ENCODE measurements at regions not wholly inside any gene's neighbourhood (a gene's known extent, or its start where the extent isn't known, plus 50 kb on each side); places are given as distances from the start of the nearest gene placed in this dataset.

DNA sequence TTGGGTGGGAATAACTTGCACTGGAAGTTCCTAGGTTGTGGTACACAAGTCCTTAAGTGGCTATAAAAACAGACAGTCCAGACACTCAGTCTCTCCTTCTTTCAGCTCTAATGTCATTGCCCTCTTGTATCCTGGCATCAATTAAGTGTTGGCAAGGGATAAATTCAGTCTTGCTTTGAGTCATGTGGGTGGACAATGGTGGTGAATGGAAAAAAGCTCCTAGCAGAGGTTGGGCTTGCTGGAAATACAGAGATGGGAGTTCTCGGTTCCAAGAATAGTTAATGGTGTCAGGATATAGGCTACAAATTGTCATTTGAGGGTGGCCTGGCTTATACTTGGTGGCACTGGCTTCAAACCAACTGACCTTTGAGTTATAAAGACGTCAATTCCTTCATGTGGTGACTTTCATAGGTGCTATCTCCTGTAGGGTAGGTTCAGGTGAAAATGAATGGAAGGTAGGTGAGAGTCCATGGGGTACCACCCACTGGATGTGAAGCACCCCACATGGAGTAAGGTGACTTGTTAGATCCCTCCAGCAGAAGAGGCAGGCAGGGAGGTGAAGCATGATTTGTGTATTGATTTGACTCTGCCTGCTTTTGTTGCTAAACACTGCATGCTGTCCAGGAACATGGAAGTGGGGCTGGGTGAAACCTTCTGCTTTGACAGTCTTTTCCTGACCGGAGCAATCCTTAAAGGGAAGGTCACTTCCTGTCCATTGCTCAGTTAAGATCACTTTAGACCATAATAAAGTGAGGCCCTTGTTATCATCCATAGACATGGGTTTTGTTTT lies 102.0 kb downstream of the LACC1 start:
- no peak for DNase-seq (ENCODE audit: low spot score)
- intact Hi-C loops (cut with DNase I), result no loop called here

DNA sequence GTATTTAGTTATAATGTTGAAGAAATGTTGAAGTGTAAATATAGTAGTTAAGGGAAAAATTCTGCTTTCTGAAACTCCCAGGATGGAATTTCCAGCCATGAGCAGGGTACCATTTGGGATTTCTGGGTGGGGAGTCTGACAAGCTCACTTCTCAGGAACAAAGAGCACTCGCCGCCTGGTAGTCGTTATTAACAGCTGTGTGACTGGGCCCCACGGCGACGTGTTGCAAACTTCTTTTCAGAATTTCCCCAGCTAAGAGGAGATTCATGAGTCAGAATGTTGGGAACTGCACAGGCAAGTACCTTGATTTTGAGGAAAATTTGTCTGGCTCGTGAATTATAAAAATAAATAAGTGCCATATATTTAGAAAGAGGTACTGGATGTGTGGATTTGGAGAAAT lies 103.7 kb downstream of the LACC1 start:
- no peak for DNase-seq (ENCODE audit: low spot score)
- intact Hi-C loops (cut with DNase I), result no loop called here

DNA sequence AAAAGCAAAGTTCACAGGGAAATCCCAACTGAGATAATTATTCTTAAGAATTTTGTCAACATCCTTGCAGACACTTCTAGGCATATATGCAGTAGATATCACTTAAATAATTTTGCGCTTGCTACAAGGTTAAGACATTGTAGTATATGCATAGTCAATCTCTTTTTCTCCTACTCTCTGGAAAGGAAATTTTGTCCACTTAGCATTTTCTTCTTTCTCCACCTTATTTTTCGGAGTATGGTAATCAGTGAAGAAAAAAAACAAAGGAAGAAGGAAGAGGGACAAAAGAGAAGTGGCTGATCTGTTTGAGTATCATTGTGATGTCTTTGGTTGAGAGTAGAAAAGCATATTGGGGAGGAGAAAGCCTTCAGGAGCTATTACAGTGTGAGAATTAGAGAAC lies 104.6 kb downstream of the LACC1 start:
- DNase-seq (ENCODE audit: low spot score), result no peak
- intact Hi-C loops (cut with DNase I), result no loop called here

DNA sequence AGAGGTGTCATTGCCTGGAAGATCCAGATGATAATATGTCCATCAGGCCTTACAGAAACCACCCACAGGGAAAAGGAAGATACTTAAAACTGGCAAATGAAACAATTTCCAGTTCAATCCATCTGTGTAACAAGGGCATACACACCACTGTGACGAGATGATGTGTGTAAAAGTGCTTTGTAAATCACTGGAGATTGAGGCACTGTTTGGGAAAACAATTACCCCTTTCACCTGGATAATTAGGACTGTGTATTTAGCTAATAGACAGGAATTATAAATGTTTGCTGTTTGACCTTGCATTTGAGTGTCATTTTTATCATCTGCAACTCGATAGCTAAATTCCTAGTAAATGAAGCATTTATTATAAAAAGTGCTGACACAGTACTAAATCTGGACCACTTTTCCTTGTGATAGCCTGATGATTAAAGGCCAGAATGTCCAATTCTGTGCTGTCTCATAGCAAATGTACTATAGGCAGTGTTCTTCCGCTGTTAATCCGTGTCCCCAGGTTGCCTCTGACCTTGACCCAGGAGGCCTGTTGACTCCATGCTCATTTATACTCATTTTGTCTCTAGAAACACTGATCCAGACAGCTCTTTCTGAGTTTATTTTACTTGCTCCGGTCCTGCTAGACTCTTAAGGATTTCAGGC lies 105.8 kb downstream of the LACC1 start:
- intact Hi-C loops (cut with DNase I), result no loop called here
- no peak for DNase-seq (ENCODE audit: low spot score)

DNA sequence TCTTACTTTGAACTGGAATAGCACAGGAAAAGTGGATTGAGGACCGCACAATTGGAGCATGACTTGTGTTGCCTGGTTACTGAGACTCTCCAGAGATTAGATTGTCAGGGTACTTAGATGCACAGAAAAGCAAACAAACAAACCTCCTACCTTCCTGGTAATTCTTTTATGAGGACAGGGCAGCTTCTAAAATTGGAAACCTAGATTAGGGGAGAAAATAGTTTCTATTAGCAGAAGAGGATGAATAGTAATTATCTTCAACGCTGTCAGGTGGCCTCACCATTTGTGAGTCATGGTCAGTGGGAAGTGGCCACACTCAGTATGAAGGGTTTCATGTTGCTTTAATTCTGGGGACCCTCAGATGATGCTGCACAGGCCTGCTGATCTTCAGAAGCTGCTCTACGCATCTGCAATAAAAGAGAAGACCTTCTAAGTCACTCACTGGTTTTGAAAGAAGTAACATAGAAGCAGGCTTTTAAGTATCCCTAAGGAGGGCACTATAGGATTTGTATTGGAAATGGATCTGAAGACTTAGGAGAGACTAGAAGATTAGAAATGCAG lies 106.8 kb downstream of the LACC1 start:
- DNase-seq (ENCODE audit: low spot score), result no peak
- intact Hi-C loops (cut with DNase I), result no loop called here

DNA sequence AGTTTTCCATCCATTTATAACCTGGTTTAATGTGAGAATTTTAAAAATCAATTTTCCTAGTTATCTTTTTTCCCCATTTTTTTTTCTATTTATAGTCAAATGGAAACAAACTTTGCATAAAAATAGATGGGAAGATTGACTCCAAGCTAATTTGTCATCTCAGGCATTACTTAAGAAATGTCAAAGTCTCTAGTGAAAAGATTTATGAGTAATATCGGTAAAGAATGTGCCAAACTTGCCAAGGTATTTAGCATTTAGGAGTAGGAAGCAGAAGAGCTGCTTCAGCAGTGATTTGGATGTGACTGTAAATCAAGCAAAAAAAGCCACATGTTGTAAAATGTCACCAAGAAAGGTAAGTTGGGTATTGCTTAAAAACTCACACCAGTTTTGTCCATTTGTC lies 108.6 kb downstream of the LACC1 start:
- intact Hi-C loops (cut with DNase I), result no loop called here
- DNase-seq (ENCODE audit: low spot score), result no peak

DNA sequence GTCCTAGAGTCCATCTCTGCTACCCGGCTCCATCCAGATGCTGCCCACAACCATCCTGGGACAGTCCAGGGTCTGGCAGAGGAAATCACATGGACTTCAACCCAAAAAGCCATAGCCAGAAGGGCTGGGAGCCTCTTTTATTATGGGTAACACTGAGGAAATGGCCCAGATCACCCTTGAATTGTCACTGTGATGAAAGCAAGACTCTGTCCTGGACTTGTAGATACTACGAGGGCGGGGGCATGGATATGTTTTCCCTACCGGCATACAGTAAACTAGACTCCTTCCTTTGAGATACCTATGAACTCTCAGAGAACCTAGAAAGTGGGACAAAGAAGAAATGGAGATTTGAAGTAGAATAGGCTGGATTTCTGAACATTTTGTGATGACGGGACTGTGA lies 110.3 kb downstream of the LACC1 start:
- no peak for DNase-seq (ENCODE audit: low spot score)
- intact Hi-C loops (cut with DNase I), result no loop called here

DNA sequence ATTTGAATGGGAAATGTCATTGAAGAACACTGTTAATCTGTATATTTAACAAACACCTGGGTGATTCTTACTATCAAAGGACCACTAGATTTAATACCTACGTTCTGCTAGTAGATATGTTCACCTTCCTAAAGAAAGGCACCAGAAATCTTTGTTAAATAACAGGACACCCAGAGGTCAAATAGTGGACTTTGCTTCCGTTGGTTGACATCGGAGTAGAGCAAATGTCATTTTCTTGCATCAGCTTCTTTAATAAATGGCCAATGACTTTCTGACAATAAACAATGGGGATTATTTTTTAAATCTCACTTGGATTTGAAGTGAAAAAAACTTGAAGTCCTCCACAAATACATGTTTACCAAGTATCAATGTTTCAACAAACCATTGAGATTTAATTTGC lies 111.1 kb downstream of the LACC1 start:
- intact Hi-C loops (cut with DNase I), result no loop called here
- no peak for DNase-seq (ENCODE audit: low spot score)

DNA sequence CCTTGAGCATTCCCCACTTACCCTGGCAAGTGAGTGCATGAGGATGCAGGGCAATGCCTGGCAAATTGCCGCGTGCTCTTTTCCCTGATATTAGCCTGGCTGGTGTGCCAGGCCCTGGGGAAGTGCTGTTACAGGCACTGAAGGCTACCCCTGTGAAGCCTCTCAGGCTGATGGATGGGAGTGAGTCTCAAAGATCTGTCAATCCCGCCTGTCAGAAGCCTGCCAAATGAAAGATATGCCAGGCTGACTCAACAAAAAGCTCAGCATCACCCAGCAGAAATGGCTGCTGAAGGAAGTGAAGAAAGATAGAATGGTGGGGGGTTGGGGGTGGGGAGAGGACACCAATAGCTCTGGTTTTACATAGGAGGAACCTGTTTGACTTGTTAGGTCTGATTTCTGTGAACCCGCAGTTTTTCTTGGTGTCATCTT lies 112.1 kb downstream of the LACC1 start:
- intact Hi-C loops (cut with DNase I), result no loop called here
- no peak for DNase-seq (ENCODE audit: low spot score)

DNA sequence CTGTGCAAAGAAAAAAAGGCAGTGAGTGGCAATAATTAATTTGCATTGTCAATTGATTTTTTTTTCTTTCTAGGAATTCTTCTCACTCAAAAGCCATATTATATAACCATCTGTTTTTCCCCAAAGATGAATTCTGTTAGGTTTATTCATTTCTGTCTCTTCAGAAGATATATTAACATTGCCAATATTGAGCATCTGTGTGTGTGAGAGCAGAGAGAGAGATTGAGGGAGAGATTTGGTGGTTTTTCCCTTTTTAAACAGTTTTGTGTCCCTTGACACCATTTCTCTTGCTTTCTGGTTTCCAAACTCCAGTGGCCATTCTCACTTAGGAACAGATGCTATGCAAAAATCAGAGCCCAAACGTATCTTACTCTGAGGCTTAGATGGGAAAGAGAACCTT lies 112.5 kb downstream of the LACC1 start:
- intact Hi-C loops (cut with DNase I), result no loop called here
- DNase-seq (ENCODE audit: low spot score), result no peak

DNA sequence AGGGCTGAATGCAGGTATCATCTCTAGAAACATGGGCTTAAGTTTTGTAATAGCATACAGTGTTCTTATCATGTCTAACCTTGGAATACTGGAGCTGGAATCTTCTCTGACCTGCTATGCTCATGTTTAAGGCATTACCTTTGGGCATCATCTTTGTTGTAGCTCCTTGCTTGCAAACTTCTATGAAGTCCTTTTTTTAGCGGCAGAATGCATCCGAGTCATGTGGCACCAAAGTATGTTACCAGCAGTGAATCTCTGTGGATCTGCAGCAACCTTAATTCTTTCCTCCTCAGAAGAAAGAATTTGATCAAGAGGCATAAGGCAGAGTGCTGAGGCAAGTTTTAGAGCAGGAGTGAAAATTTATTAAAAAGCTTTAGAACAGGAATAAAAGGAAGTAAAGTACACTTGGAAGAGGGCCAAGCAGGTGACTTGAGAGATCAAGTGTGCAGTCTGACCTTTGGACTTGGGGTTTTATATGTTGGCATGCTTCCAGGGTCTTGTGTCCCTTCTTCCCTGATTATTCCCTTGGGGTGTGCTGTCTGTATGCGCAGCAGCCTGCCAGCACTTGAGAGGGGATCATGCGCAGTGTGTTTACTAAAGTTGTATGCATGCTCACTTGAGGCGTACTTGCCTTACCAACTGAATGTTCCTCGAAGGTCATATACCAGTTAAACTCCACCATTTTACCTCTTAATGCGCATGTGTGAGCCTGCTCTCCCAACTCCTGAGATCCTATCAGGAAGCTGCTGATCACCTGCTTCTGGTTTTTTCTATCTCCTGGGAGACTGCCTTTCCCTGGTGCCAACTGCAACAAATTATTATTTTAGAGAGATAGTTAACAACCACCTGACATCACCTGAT lies 115.5 kb downstream of the LACC1 start:
- DNase-seq (ENCODE audit: low spot score), result no peak
- intact Hi-C loops (cut with DNase I), result no loop called here

DNA sequence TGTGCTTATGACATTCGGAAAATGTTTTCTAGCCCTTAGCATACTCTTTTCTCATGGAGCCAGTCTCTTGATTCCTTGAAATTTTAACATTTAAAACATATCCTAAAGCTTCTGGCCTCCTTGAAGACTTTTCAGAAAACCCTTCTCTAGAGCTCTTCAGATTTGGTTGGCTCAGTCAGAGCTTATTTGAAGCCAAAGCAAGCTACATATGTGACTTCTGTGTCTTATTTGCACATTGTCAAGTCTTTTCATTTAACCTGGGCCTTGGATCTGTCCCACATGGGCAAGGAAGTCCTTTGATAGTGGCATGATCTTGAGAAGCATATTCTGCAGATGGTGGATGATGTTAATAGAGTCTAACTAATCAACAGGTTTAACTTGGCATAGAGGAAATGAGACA lies 116.5 kb downstream of the LACC1 start:
- DNase-seq (ENCODE audit: low spot score), result no peak
- intact Hi-C loops (cut with DNase I), result no loop called here

DNA sequence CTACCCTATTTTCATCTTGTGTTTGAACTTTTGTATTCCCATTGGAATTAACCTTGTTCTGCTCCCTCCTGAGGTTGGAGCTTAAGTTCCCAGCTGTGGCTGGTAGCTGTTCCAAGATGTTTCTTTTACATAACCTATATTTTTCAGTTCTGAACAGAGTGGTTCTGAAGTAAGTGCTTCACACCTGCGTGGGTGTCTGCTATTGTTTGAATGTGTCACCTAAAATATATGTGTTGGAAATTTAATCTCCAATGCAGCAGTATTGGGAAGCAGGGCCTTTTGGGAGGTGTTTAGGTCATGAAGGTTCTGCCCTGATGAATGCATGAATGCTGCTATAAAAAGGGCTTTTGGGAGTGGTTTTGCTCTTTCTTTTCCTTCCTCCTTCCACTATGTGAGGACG lies 123.8 kb downstream of the LACC1 start:
- intact Hi-C loops (cut with DNase I), result no loop called here

DNA sequence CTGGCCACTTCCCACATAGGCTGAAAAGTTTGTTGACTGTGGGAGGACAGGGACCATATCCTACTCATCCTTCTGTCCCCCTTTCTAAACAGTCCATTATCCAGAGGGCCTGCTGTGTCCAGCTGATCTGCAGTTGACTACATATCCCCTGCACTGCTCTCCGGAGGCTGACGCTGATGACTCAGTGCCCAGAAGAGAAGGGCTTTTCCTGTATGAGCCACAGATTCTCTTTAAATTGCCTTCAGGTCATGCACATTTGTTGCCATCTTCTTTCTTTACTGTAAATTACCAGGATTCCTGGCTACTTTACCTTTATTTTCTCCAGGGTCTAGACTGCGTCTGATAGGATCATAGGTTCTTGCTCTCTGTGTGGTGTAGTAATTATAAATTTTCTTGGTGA lies 125.2 kb downstream of the LACC1 start:
- intact Hi-C loops (cut with DNase I), result no loop called here
- DNase-seq (ENCODE audit: low spot score), result no peak

More for the DNA sequence above, 123.8 kb downstream of the LACC1 start:
- no peak for DNase-seq (ENCODE audit: low spot score)

DNA sequence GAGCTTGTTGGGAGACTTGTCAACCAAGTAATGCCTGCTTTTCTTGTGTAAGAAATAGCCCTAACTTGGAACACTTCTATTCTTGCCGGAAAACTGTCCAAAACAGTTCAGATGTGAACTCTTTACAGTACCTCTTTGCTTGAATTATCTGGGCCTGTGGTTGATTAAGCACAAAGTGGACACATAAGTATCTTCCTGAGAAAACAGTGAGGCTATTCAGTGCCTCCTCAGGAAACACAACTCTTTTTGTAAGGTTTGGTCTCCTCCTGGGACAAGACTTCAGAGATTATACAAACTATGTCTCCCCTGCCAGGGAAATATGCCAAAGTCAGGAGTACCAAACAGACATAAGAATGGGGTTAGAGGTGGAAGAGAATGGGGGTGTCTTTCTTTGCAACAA lies 127.7 kb downstream of the LACC1 start:
- intact Hi-C loops (cut with DNase I), result no loop called here
- no peak for DNase-seq (ENCODE audit: low spot score)

DNA sequence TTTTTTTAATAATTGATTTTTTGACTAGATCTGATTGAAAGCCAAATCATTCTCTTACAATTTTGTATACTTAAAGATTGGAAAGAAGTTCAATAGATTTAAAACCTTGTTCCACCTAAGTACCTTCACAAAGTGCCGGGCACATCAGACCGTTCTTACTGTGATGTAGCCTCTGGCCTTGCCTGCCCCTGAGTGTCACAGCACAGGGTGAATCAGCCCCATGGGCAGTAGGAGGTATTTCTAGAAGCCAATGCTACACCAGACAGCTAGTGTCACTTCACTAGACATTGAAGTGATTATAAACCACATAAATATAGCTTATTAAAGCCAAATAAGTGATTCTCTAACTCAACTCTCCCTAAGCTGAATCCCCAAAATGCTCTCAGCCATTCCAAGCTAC lies 131.3 kb downstream of the LACC1 start:
- DNase-seq (ENCODE audit: low spot score), result no peak

DNA sequence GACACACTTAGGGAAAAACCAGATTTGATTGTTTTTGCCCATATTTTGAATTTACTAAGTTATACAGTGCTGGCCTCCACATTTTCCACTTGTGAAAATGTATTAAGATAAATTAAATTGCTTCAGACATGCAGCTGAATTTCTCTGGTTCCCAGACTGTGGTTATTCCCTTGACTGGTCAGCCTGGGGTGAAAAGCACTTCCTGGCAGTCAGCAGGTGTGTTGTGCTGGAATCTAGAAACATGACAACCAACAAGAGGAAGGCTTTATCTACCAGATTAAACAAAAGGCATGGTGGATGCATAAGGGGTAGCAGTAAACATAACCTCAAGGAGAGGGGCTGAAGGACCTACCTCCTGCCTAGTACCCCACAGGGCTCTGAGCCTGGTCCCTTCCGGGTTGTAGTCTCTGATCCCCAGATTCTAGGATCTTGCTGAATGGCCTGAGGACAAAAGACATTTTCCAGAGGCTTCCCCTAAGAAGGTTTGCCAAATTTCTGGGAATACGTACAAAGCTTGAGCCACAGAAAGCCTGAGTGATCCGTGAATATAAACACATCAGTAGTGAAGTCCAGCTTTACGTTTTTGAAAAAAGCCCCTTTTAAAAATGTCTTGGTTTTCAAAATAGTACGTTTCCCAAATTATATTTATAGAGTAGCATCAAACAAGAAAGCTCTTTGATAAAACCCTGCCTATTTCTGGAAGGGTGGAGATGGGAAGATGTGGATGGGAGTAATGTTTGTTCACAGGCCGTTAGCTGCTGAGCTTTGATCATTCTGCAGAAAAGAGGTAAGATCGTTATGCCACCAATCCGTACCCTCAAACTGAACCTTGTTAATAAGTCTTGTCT lies 133.4 kb downstream of the LACC1 start:
- intact Hi-C loops (cut with DNase I), result no loop called here
- no peak for DNase-seq (ENCODE audit: low spot score)

More for the DNA sequence above, 131.3 kb downstream of the LACC1 start:
- intact Hi-C loops (cut with DNase I), result no loop called here

DNA sequence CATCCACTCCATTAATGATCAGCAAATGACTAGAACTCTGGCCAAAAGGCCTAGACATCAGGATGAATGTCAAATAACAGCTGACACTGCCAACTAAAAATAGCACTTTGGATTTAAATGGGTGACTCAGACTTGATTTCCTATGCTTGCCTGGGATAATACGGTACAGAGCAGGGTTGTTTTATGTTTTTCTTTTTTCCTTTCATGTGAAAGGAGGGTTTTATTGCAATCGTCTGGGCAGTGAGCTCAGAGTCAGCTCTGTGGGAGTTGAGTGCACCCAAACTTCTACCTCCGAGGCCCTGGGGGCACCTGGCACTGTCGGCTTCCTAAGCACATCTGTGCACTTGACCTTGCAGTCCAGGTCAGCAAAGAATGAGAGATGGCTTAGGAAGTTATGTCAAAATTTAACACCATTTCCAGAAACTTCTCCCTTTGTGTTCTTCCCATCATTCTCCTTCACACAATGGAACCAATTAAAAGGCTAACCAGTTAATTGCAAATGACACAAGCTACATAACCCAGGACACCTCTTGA lies 134.1 kb downstream of the LACC1 start:
- intact Hi-C loops (cut with DNase I), result no loop called here
- DNase-seq (ENCODE audit: low spot score), result no peak

DNA sequence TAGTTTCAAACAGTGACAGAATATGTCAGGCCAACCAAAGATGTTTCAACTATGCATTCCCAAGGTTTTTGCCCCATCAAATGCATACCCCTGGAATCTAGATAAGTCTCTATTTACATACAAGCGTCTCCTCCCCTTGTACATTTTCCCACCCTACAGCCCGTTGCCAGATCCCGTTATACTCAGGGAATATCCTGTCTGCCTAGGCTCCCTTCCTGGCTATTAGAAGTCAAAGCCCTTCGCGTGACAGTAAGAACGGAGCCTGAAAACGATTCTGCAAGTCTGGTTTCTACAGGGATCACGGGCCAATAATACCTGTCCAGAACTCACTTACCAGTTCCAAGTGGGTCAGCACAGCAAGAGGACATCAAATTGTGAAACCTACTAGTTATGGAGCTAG lies 134.8 kb downstream of the LACC1 start:
- intact Hi-C loops (cut with DNase I), result no loop called here
- no peak for DNase-seq (ENCODE audit: low spot score)
